AG04449 (cell line): ENCODE measurements at regions not wholly inside any gene's neighbourhood (a gene's known extent, or its start where the extent isn't known, plus 50 kb on each side); places are given as distances from the start of the nearest gene placed in this dataset.

ENCODE experiments used
- CTCF ChIA-PET: fragments of 350-600 bp; formaldehyde crosslinking; extraction: SDS; loops from one replicate; lab custom pipeline; 2021; ENCODE audit warnings: antibody characterized with exemption; lab: Yijun Ruan, JAX
- POLR2A ChIA-PET: fragments of 400-600, 350-600 bp; formaldehyde crosslinking; extraction: SDS; loops from one replicate; lab custom pipeline; 2020; ENCODE audit warnings: antibody characterized with exemption, inconsistent platforms; lab: Yijun Ruan, JAX
- DNase-seq: peaks from one replicate; pipeline ENCODE4 v3.0.0-alpha.2; 2010; ENCODE audit warnings: low read depth, low spot score
- H3K4me3 ChIP-seq: 2 replicates; pipeline ENCODE4 v1.5.1; 2011; ENCODE audit warnings: low read depth, mild to moderate bottlenecking, control low read depth, low read length
- CTCF ChIP-seq: IDR thresholded peaks from one replicate; pipeline ENCODE4 v1.5.1; 2011; ENCODE audit warnings: mild to moderate bottlenecking, moderate library complexity, low read length, control low read depth, inconsistent platforms; ENCODE audit not compliant: insufficient read depth; ENCODE audit errors: missing control alignments

- CTCF ChIA-PET = no interaction called here
- no peak for TF ChIP-seq CTCF
- no peak for DNase-seq
- POLR2A ChIA-PET = no interaction called here
- H3K4me3 ChIP-seq = no peak overlapping the region
Measured at GRCh38 chr17:79362772-79363305, 248.0 kb downstream of the RBFOX3 start.

GRCh38 chr17:79361873-79362771 lies 248.7 kb downstream of the RBFOX3 start:
- DNase-seq = no peak
- CTCF ChIA-PET = no interaction called here
- POLR2A ChIA-PET = no interaction called here
- no peak for TF ChIP-seq CTCF
- H3K4me3 ChIP-seq = no peak overlapping the region

- POLR2A ChIA-PET = no interaction called here
- TF ChIP-seq CTCF = no peak
- DNase-seq = no peak
- CTCF ChIA-PET = no interaction called here
- H3K4me3 ChIP-seq = no peak overlapping the region
Measured at GRCh38 chr17:79361221-79361734, 249.6 kb downstream of the RBFOX3 start.

GRCh38 chr17:79360196-79360595 lies 250.7 kb downstream of the RBFOX3 start:
- POLR2A ChIA-PET = no interaction called here
- CTCF ChIA-PET = interaction anchor here (1.1 to 1.5 kb wide), 2 partner anchors 32 to 41 kb away, joined by 3 to 4 read pairs; no protein-coding TSS in a partner anchor

GRCh38 chr17:79356839-79357447 lies 253.9 kb downstream of the RBFOX3 start:
- H3K4me3 ChIP-seq = no peak overlapping the region
- TF ChIP-seq CTCF = no peak
- no peak for DNase-seq
- CTCF ChIA-PET = interaction anchor here (0.8 to 1.7 kb wide), 2 partner anchors 33 to 37 kb away, joined by 3 to 4 read pairs; no protein-coding TSS in a partner anchor
- POLR2A ChIA-PET = no interaction called here

More at GRCh38 chr17:79360196-79360595, 250.7 kb downstream of the RBFOX3 start:
- H3K4me3 ChIP-seq = no peak overlapping the region
- DNase-seq = no peak
- TF ChIP-seq CTCF = no peak
